Stimulated activated CD8-positive, alpha-beta memory T cell treated with anti-CD3 and anti-CD28 coated beads, Interleukin-7, amount 100 ng/mL, for 48 hours (primary cell): ENCODE measurements at regions not wholly inside any gene's neighbourhood (a gene's known extent, or its start where the extent isn't known, plus 50 kb on each side); places are given as distances from the start of the nearest gene placed in this dataset.

Experiments used
- DNase-seq, 2 donors: peaks; one replicate each; pipeline ENCODE4 v3.0.0-alpha.2; 2020; ENCODE audit warnings: low read depth in 1 of 2; ENCODE audit errors: extremely low read depth in 1 of 2

DNA sequence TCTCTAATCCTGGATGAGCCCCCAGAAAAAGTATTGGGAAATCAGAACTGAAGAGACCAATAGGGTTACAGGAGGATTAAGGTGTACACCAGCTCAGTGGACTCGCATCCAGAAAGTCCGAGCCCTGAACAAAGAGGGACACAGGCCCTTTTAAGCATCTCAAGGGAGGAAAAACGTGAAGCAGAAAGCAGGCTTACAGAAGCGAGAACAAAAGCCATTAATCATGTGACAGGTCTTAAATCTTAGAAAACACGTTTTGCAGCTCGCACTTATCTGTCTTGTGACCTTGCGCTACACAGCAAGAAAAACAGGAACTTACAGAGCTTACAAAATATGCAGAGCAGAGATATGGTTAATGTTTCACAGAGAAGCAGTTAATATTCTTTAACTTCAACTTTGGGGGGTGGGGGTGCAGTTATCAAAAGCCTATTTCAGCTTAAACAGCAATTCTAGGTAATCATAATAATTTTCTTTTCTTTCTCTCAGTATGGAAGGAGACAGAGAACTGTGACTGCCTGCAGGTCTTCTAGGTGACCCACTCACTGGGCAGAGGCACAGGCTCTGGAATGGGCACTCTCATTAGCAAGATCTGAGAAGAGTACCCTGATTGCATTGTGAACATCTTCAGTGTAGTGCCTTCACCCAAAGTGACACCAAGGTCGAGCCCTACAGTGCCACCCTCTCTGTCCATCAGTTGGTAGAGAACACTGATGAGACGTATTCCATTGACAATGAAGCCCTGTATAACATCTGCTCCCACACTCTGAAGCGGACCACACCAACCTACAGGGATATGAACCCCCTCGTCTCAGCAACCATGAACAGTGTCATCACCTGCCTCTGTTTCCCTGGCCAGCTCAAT is 65.0 kb upstream of the MOCS1 start:
- DNase-seq = no peak

- DNase-seq = no peak
Observed at GRCh38 chr6:39998126-39998525, 63.9 kb upstream of the MOCS1 start.

- no peak for DNase-seq
Observed at GRCh38 chr6:39997101-39997635, 62.9 kb upstream of the MOCS1 start.

DNA sequence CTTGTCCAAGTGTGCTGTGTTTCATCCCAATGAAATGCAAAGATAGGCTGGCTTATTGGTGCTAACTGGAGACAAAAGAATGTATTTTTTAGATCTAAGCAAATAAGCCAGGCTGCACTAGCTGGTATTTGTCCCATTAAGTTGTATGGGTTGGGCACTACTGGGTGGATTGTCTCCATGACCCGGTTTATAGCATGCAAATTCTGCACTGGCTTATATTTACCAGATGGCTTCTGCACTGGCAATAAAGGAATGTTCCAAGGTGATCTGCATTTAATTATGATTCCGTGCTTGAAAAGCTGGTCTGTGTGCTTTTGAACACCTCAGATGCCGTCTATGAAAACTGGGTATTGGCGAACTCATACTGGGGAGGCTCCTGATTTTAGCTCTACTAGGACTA is 61.4 kb upstream of the MOCS1 start:
- DNase-seq = no peak

- no peak for DNase-seq
Observed at GRCh38 chr6:39992861-39993622, 58.8 kb upstream of the MOCS1 start.
